ENCODE measurements at regions not wholly inside any gene's neighbourhood (a gene's known extent, or its start where the extent isn't known, plus 50 kb on each side); places are given as distances from the start of the nearest gene placed in this dataset.

- intact Hi-C loops (cut with micrococcal nuclease; ENCODE audit: unreplicated experiment): no loop called here
- Histone ChIP-seq H4K20me1 (ENCODE audit: insufficient read depth, low read length) (no peaks in the 10 kb centered on the region), H3K4me1 (ENCODE audit: insufficient read depth, low read length, poor library complexity, severe bottlenecking) (no peaks in the 10 kb centered on the region), H3K79me2 (ENCODE audit: insufficient read depth, low read depth, low read length) (no peaks in the 10 kb centered on the region), H3K9me2 (ENCODE audit: insufficient read depth, low read length) (no peaks in the 10 kb centered on the region), H3K9me3 (ENCODE audit: low read length) (no peaks in the 10 kb centered on the region), H2AFZ (ENCODE audit: low read length) (no peak overlapping the region), H3K4me3 (ENCODE audit: low read depth, low read length, poor library complexity, severe bottlenecking) (no peak overlapping the region), H3K36me3 (ENCODE audit: insufficient read depth, low read length) (no peaks in the 10 kb centered on the region), H3K4me2 (ENCODE audit: low read length) (no peak overlapping the region), H3K27ac (ENCODE audit: low read depth, low read length, poor library complexity, severe bottlenecking) (no peak overlapping the region)
- ChIA-PET POLR2A (no interaction called here), CTCF (ENCODE audit: unreplicated experiment) (no interaction called here)
- TF ChIP-seq CTCF (conservative IDR thresholded peaks at IDR 0.05; ENCODE audit: low read length) (no peak), EZH2phosphoT487 (IDR thresholded peaks at IDR 0.05; ENCODE audit: borderline replicate concordance, low read depth, low read length) (no peak)
- no TSS peak for BruUV-seq (replicated peaks)
- no peak for DNase-seq (ENCODE audit: low spot score)
Observed at GRCh38 chr1:104855550-104855949, 1105.9 kb downstream of the AMY1C start.

GRCh38 chr1:104856091-104856490, 1106.4 kb downstream of the AMY1C start:
- H4K20me1 ChIP-seq (ENCODE audit: insufficient read depth, low read length): no peaks in the 10 kb centered on the region
- POLR2A ChIA-PET: no interaction called here
- DNase-seq (ENCODE audit: low spot score): no peak

GRCh38 chr1:104856518-104856917, 1106.8 kb downstream of the AMY1C start:
- Histone ChIP-seq H3K4me3 (ENCODE audit: low read depth, low read length, poor library complexity, severe bottlenecking) (no peak overlapping the region), H4K20me1 (ENCODE audit: insufficient read depth, low read length) (no peaks in the 10 kb centered on the region), H2AFZ (ENCODE audit: low read length) (no peak overlapping the region), H3K4me1 (ENCODE audit: insufficient read depth, low read length, poor library complexity, severe bottlenecking) (no peaks in the 10 kb centered on the region), H3K79me2 (ENCODE audit: insufficient read depth, low read depth, low read length) (no peaks in the 10 kb centered on the region), H3K36me3 (ENCODE audit: insufficient read depth, low read length) (no peaks in the 10 kb centered on the region), H3K4me2 (ENCODE audit: low read length) (no peak overlapping the region), H3K9me3 (ENCODE audit: low read length) (no peaks in the 10 kb centered on the region), H3K27ac (ENCODE audit: low read depth, low read length, poor library complexity, severe bottlenecking) (no peak overlapping the region), H3K9me2 (ENCODE audit: insufficient read depth, low read length) (no peaks in the 10 kb centered on the region)
- intact Hi-C loops (cut with micrococcal nuclease; ENCODE audit: unreplicated experiment): no loop called here
- ChIA-PET CTCF (ENCODE audit: unreplicated experiment) (no interaction called here), POLR2A (no interaction called here)
- no peak for DNase-seq (ENCODE audit: low spot score)
- TF ChIP-seq CTCF (conservative IDR thresholded peaks at IDR 0.05; ENCODE audit: low read length) (no peak), EZH2phosphoT487 (IDR thresholded peaks at IDR 0.05; ENCODE audit: borderline replicate concordance, low read depth, low read length) (no peak)
- BruUV-seq (replicated peaks): no TSS peak

More at GRCh38 chr1:104856091-104856490, 1106.4 kb downstream of the AMY1C start:
- no peaks in the 10 kb centered on the region for H3K79me2 ChIP-seq (ENCODE audit: insufficient read depth, low read depth, low read length)
- no peak for TF ChIP-seq CTCF (conservative IDR thresholded peaks at IDR 0.05; ENCODE audit: low read length)
- TF ChIP-seq EZH2phosphoT487 (IDR thresholded peaks at IDR 0.05; ENCODE audit: borderline replicate concordance, low read depth, low read length): no peak
- no peak overlapping the region for H3K4me2 ChIP-seq (ENCODE audit: low read length)
- no peaks in the 10 kb centered on the region for H3K9me3 ChIP-seq (ENCODE audit: low read length)
- H2AFZ ChIP-seq (ENCODE audit: low read length): no peak overlapping the region
- H3K36me3 ChIP-seq (ENCODE audit: insufficient read depth, low read length): no peaks in the 10 kb centered on the region
- no peak overlapping the region for H3K4me3 ChIP-seq (ENCODE audit: low read depth, low read length, poor library complexity, severe bottlenecking)
- no peaks in the 10 kb centered on the region for H3K4me1 ChIP-seq (ENCODE audit: insufficient read depth, low read length, poor library complexity, severe bottlenecking)
- intact Hi-C loops (cut with micrococcal nuclease; ENCODE audit: unreplicated experiment): no loop called here
- no peak overlapping the region for H3K27ac ChIP-seq (ENCODE audit: low read depth, low read length, poor library complexity, severe bottlenecking)
- BruUV-seq (replicated peaks): no TSS peak
- CTCF ChIA-PET (ENCODE audit: unreplicated experiment): no interaction called here
- H3K9me2 ChIP-seq (ENCODE audit: insufficient read depth, low read length): no peaks in the 10 kb centered on the region

Measured in OCI-LY7 (cell line).